ENCODE measurements at regions not wholly inside any gene's neighbourhood (a gene's known extent, or its start where the extent isn't known, plus 50 kb on each side); places are given as distances from the start of the nearest gene placed in this dataset.

DNA sequence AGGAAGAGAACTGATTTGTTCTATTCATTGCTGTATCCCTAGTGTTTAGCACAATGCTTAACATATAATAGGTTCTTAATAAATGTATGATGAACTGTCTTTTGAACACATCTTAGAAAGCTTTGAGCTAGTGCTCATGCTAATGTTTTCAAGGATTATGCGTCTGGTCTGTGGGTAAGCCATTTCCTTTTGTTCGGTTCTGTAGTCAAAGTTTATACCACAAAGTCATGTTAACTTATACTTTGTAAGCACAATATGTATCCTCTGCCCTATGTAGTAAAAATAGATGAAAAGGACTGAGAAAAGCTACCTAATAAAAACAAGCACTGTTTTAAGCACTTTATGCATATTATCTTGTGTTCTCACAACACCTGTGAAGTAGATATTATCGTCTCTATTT lies 301.9 kb downstream of the GLUD2 start:
- TF ChIP-seq EZH2 (IDR thresholded peaks at IDR 0.05; ENCODE audit: low read length): no peak
- TF ChIP-seq, protein P1, sequence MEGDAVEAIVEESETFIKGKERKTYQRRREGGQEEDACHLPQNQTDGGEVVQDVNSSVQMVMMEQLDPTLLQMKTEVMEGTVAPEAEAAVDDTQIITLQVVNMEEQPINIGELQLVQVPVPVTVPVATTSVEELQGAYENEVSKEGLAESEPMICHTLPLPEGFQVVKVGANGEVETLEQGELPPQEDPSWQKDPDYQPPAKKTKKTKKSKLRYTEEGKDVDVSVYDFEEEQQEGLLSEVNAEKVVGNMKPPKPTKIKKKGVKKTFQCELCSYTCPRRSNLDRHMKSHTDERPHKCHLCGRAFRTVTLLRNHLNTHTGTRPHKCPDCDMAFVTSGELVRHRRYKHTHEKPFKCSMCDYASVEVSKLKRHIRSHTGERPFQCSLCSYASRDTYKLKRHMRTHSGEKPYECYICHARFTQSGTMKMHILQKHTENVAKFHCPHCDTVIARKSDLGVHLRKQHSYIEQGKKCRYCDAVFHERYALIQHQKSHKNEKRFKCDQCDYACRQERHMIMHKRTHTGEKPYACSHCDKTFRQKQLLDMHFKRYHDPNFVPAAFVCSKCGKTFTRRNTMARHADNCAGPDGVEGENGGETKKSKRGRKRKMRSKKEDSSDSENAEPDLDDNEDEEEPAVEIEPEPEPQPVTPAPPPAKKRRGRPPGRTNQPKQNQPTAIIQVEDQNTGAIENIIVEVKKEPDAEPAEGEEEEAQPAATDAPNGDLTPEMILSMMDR (optimal IDR thresholded peaks at IDR 0.05 in 1 of 3, IDR thresholded peaks at IDR 0.05 in 1 of 3, conservative IDR thresholded peaks at IDR 0.05 in 1 of 3; ENCODE audit: extremely low read depth in 1 of 3, insufficient read depth in 2 of 3, low read length in 3 of 3): no peak
- Histone ChIP-seq H2AFZ (ENCODE audit: control insufficient read depth, low read length) (no peak overlapping the region), H3K79me2 (ENCODE audit: control insufficient read depth, insufficient read depth, low read length) (no peaks in the 10 kb centered on the region), H3K36me3 (ENCODE audit: control insufficient read depth in 2 of 2, extremely low read depth in 1 of 2, insufficient read depth in 2 of 2, low read length in 2 of 2) (no peaks in the 10 kb centered on the region), H3K27ac (ENCODE audit: control insufficient read depth, insufficient read depth, low read length) (no peak overlapping the region), H4K20me1 (ENCODE audit: control insufficient read depth, extremely low read depth, insufficient read depth, low read length) (no peaks in the 10 kb centered on the region), H3K4me2 (ENCODE audit: control insufficient read depth, extremely low read depth, insufficient read depth, low read depth, low read length) (no peak overlapping the region), H3K9me1 (ENCODE audit: control insufficient read depth, extremely low read depth, insufficient read depth, low read length) (no peaks in the 10 kb centered on the region), H3K27me3 (ENCODE audit: control insufficient read depth, extremely low read depth, insufficient read depth, low read length) (no peaks in the 10 kb centered on the region), H3K9me3 (ENCODE audit: control insufficient read depth, low read depth, low read length) (no peaks in the 10 kb centered on the region), H3K4me1 (ENCODE audit: control insufficient read depth, extremely low read depth, insufficient read depth, low read length) (no peaks in the 10 kb centered on the region), H3K9ac (ENCODE audit: control insufficient read depth, extremely low read depth, insufficient read depth, low read length) (no peak overlapping the region), H3K4me3 (ENCODE audit: control insufficient read depth in 2 of 3, extremely low read depth in 1 of 3, insufficient read depth in 2 of 3, low read depth in 1 of 3, low read length in 3 of 3) (no peak overlapping the region)
- DNase-seq (ENCODE audit: low read depth, low spot score): no peak
- dilution Hi-C loops (cut with MboI; ENCODE audit: extremely low pct_ligation_motif_present, low sequenced_read_pairs): no loop called here
- FAIRE-seq: no peak

- Histone ChIP-seq H3K27ac (ENCODE audit: control insufficient read depth, insufficient read depth, low read length) (no peak overlapping the region), H3K27me3 (ENCODE audit: control insufficient read depth, extremely low read depth, insufficient read depth, low read length) (no peaks in the 10 kb centered on the region), H3K9me3 (ENCODE audit: control insufficient read depth, low read depth, low read length) (no peaks in the 10 kb centered on the region), H4K20me1 (ENCODE audit: control insufficient read depth, extremely low read depth, insufficient read depth, low read length) (no peaks in the 10 kb centered on the region), H2AFZ (ENCODE audit: control insufficient read depth, low read length) (no peak overlapping the region), H3K79me2 (ENCODE audit: control insufficient read depth, insufficient read depth, low read length) (no peaks in the 10 kb centered on the region), H3K36me3 (ENCODE audit: control insufficient read depth in 2 of 2, extremely low read depth in 1 of 2, insufficient read depth in 2 of 2, low read length in 2 of 2) (no peaks in the 10 kb centered on the region), H3K4me3 (ENCODE audit: control insufficient read depth in 2 of 3, extremely low read depth in 1 of 3, insufficient read depth in 2 of 3, low read depth in 1 of 3, low read length in 3 of 3) (no peak overlapping the region), H3K4me2 (ENCODE audit: control insufficient read depth, extremely low read depth, insufficient read depth, low read depth, low read length) (no peak overlapping the region), H3K4me1 (ENCODE audit: control insufficient read depth, extremely low read depth, insufficient read depth, low read length) (no peaks in the 10 kb centered on the region), H3K9ac (ENCODE audit: control insufficient read depth, extremely low read depth, insufficient read depth, low read length) (no peak overlapping the region), H3K9me1 (ENCODE audit: control insufficient read depth, extremely low read depth, insufficient read depth, low read length) (no peaks in the 10 kb centered on the region)
- dilution Hi-C loops (cut with MboI; ENCODE audit: extremely low pct_ligation_motif_present, low sequenced_read_pairs): no loop called here
- no peak for FAIRE-seq
- TF ChIP-seq, protein P1 (optimal IDR thresholded peaks at IDR 0.05 in 1 of 3, IDR thresholded peaks at IDR 0.05 in 1 of 3, conservative IDR thresholded peaks at IDR 0.05 in 1 of 3; ENCODE audit: extremely low read depth in 1 of 3, insufficient read depth in 2 of 3, low read length in 3 of 3): no peak
- no peak for TF ChIP-seq EZH2 (IDR thresholded peaks at IDR 0.05; ENCODE audit: low read length)
- no peak for DNase-seq (ENCODE audit: low read depth, low spot score)
Observed at GRCh38 chrX:121356139-121356849, 308.9 kb downstream of the GLUD2 start.

Data from keratinocyte (primary cell).